Renal cortex interstitium (tissue), 11 donors: ENCODE measurements at regions not wholly inside any gene's neighbourhood (a gene's known extent, or its start where the extent isn't known, plus 50 kb on each side); places are given as distances from the start of the nearest gene placed in this dataset.
"Not testable (repeated sequence)": the region's sequence is repeated elsewhere in the genome, so short reads cannot be mapped to it uniquely, and the experiment has no call there.

ENCODE experiments used
- DNase-seq, 11 donors: peaks; one replicate each; pipeline ENCODE4 v3.0.0-alpha.2; 2013; ENCODE audit warnings: low read depth in 9 of 11, low spot score in 4 of 11; ENCODE audit errors: extremely low read depth in 1 of 11

DNA sequence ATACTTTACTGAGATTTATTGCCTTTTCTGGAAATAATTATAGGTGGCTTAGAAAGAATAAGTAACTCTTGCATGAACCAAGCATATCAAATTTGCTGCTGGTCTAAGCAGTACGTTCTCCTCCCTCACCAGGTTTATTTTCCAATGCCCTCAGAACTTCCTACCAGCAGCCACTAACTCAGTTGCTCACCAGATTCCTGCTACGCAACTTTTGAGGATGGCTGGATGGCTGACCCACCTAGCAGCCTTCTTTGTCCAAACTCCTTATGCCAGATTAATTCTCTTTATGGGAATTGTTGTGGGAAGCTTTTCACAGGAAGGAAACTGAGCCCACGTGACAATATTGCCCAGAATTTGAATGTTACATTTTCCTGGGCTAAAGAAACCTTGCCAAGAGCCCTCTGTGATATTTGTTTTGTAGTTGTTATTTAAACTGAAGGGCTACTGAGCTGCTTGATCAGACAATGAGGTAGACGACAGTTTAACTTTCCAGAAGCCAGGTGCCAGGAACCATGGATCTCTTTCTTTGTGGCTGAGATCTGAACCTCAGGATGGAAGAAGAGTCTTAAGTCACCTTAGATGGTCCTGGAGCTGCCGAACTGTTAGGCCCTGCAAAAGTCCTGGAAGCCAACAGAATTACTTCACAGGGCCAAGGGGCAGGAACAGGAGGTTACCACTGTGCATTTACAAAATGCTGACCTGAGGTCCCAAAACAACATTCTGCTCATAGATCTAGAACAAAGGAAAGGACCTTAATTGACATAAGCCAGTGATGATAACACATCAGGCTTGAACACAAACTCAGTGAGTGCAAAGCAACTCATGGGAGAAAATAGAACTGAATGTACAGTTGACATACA is 85.5 kb upstream of the ATP1A1 start:
- no peak for DNase-seq

- no peak for DNase-seq
These were observed 84.8 kb upstream of the ATP1A1 start for GRCh38 chr1:116288201-116288598.

- no peak for DNase-seq
These were observed 83.9 kb upstream of the ATP1A1 start for GRCh38 chr1:116289193-116289592.

GRCh38 chr1:116290085-116290705 is 82.8 kb upstream of the ATP1A1 start:
- DNase-seq: no peak

- no peak for DNase-seq
These were observed 82.0 kb upstream of the ATP1A1 start for GRCh38 chr1:116291024-116291423.

DNA sequence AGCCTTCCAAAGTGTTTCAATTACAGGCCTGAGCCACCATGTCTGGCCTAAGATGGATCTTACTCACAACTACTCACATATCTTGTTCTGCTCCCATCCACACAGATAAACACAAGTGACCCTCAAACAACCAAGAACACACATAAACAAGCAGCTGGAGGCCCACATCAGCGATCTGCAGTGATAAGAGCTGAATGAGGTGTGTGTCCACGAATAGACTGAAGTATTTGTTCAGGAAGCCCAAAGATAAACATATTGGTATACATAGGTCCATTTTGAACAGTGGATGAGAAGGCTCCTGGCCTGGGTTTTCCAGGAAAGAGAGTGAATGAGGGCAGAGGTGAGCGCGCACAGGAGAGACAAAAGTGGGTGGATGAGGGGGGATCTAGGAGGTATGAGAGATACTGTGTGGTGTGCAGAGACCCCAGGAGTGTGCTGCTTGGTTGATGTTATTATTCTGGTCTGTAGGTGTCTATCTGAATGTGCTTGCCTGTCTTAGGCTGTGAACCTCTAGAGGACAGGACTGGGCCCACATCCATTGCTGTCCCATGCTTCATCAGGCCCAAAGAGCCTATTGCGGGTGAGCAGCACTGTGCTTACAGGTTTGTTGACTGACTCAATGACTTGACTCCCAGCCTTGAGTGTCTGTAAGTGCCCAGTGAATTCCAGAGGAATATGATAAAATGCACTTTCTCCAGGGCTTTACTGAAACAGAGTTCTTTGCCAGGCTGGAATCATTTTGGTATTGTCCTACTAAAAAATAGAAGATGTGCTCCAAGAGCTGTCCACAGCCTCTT is 79.9 kb upstream of the ATP1A1 start:
- no peak for DNase-seq

DNA sequence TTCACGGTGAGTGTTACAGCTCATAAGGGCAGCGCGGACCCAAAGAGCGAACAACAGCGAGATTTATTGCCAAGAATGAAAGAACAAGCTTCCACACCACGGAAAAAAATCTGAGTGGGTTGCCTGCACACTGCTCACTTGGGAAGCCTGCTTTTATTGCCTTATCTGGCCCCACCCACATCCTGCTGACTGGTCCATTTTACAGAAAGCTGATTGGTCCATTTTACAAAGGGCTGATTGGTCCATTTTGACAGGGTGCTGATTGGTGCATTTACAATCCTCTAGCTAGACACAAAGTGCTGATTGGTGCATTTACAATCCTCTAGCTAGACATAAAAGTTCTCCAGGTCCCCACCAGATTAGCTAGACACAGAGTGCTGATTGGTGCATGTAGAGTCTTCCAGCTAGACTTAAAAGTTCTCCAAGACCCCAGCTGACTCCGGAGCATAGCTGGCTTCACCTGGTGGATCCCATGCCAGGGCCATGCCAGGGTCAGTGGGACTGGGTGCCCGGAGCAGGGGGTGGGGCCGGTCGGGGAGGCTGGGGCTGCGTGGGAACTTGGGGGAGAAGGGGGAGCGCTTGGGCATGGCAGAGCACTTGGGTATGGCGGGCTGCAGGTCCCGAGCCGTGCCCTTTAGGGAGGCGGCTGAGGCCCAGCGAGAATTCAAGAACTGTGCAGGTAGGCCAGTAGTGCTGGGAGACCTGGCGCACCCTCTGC is 75.4 kb upstream of the ATP1A1 start:
- no peak for DNase-seq

DNA sequence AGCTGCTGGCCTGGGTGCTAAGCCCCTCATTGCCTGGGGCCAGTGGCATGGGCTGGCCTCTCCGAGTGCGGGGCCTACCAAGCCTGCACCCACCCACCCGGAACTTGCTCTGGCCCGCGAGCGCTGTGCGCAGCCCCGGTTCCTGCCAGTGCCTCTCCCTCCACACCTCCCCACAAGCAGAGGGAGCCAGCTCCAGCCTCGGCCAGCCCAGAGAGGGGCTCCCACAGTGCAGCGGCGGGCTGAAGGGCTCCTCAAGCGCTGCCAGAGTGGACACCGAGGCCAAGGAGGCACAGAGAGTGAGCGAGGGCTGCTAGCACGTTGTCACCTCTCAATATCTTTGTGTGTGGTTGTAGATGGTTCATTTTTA is 74.8 kb upstream of the ATP1A1 start:
- not testable (repeated sequence) for DNase-seq

- no peak for DNase-seq
These were observed 74.3 kb upstream of the ATP1A1 start for GRCh38 chr1:116298746-116299145.

GRCh38 chr1:116299248-116299647 is 73.8 kb upstream of the ATP1A1 start:
- no peak for DNase-seq

DNA sequence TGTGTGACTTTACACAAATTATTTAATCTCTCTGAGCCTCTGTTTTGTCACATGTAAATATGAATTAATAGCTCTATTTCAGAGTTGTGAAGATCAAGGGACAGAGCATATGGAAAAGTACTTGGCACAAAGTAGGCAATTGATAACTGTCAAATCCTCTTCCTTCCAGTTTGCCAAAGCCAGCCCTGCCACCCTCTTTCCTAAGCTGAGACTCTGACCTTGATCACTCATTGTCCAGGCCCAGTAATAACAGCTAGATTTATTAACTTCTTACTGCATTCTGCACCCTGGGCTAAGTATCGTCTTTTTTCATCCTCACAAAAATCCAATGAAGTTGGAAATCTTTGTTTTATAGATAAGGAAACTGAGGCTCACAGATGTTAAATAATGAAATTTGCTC is 70.8 kb upstream of the ATP1A1 start:
- DNase-seq: no peak

DNA sequence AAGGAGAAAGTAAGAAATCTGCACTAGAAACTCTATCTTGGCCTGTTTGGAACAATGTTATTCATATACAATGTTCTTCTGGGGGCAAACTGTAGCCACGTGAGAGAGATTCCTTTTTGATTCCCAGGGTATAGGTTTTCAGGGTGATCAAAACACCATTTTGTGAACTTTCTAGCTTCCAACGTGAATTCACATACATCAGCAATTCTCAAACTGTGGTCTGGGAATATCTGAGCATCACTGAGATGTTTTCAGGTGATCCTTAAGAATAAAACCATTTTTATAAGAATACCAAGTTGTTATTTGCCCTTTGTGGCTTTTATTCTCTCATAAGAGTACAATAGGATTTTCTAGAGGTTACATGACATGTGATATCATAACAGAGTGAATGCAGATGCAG is 66.9 kb upstream of the ATP1A1 start:
- no peak for DNase-seq

DNA sequence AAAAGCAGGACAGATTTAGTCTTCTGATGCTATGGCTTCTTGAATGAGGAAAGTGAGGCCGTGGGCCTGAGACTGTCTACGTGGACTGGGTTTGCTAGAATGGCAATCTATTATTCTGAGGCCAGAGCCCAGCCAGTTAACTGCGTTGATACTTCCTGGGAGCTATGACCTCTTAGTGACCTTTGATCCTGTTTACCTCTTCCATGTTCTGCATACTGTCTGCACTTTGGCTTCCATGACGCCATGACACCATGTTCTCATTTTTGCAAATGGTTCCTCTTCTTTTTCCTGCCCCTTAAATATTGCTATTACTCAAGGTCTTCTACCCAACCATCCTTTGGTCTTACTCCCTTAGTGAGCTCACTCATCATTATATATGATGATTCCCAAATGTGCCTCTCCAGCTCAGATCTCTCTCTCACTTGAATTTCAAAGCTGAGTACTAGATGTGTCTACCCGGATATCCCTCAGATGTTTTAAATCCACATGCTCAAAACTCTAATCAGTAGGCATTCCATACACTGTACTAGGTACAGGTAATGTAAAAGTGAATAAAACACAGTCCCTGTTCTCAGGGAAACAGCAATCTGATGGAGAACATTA is 66.1 kb upstream of the ATP1A1 start:
- DNase-seq: no peak

DNA sequence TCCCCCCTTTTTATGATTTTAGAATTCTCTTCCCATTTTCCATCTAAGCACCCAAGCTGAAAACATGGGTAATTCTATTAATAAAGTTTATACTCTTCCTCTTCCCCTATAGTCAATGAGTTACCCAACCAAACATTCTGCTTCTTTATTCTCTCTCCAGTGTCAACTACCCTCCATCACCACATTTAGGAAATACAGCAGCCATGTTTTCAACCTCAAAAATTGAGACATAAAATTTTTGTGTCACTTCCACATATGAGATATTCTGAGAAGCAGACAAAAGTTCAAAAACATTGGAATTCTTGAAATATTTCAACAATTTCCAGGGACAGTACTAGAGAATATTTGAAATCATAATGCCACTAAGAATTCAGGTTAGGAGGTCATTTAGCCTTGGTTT is 64.8 kb upstream of the ATP1A1 start:
- DNase-seq: no peak

GRCh38 chr1:116309090-116309870 is 63.8 kb upstream of the ATP1A1 start:
- no peak for DNase-seq

DNA sequence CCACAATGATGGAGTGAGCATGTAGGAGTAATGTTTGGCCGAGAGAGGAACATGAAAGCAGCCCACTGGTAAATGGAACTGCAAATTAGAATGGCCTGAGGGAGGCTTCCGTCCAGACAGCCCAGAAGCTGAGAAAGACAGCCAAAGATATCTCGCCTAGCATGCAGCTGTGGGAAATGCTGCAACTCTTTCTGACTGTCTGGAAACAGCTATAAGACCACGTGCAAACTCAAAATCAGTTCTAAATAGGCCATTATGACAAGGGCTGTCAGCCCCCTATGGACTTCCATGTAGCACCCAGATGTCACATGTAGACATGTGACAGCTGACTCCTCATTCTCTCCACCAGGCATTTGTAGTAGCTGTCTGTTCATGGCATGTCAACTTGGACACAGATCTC is 62.9 kb upstream of the ATP1A1 start:
- DNase-seq: no peak

DNA sequence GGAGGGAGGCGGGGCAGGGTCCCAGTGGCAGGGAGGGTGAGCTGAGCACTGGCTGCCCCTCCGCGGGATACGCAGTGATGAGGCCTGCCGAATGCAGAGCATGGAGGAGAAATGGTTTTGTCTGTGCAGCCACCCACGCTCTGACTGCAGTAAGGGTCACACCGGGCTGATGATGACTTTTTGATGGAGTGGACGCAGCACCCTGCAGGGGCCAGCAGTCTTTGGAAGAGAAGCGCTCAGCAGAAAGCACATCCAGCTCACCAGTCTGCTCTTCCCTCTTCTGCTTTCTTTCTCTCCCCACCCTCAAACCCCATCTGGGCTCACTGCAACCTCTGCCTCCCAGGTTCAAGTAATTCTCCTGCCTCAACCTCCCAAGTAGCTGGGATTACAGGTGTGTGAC is 61.9 kb upstream of the ATP1A1 start:
- no peak for DNase-seq
